Neural cell (in vitro differentiated cells): ENCODE measurements at regions not wholly inside any gene's neighbourhood (a gene's known extent, or its start where the extent isn't known, plus 50 kb on each side); places are given as distances from the start of the nearest gene placed in this dataset.

Experiments
- H2AFZ ChIP-seq: fragments of 200-600, 300-800 bp; sonication (generic), shearing (Covaris generic); 2 replicates; pipeline ENCODE4 v1.6.0; 2014; ENCODE audit warnings: low read depth, mild to moderate bottlenecking, antibody characterized with exemption, low read length, moderate library complexity
- H3F3A ChIP-seq: fragments of 200-600 bp; shearing (Covaris generic); 2 replicates; pipeline ENCODE4 v1.6.1; 2016; ENCODE audit warnings: mild to moderate bottlenecking, moderate library complexity, mixed read lengths, antibody characterized with exemption, low read length; ENCODE audit not compliant: insufficient read depth, poor library complexity, severe bottlenecking
- H3K27ac ChIP-seq: fragments of 200-600, 300-800 bp; sonication (generic), shearing (Covaris generic); 2 replicates; pipeline ENCODE4 v1.5.1; 2014; ENCODE audit warnings: mild to moderate bottlenecking, low read length, moderate library complexity
- H3K27me3 ChIP-seq: fragments of 300-800, 200-600 bp; sonication (generic), shearing (Covaris generic); 2 replicates; pipeline ENCODE4 v1.6.0; 2014; ENCODE audit warnings: mild to moderate bottlenecking, low read depth, low read length, moderate library complexity; ENCODE audit not compliant: insufficient read depth
- H3K36me3 ChIP-seq: fragments of 300-800, 200-600 bp; sonication (generic), shearing (Covaris generic); 2 replicates; pipeline ENCODE4 v1.5.1; 2014; ENCODE audit warnings: mild to moderate bottlenecking, antibody characterized with exemption, low read length, moderate library complexity; ENCODE audit not compliant: insufficient read depth
- H3K4me2 ChIP-seq: fragments of 300-800, 200-600 bp; sonication (generic), shearing (Covaris generic); 2 replicates; pipeline ENCODE4 v1.6.0; 2014; ENCODE audit warnings: mild to moderate bottlenecking, low read length
- H3K4me3 ChIP-seq: fragments of 300-800, 200-600 bp; sonication (generic), shearing (Covaris generic); 2 replicates; pipeline ENCODE4 v1.5.1; 2014; ENCODE audit warnings: mild to moderate bottlenecking, low read length, moderate library complexity
- H3K79me2 ChIP-seq: fragments of 200-600 bp; shearing (Covaris generic); replicated peaks from 2 replicates; pipeline ENCODE4 v1.6.0; 2014; ENCODE audit warnings: mild to moderate bottlenecking, low read length, moderate library complexity; ENCODE audit not compliant: insufficient read depth
- H3K9ac ChIP-seq: fragments of 300-800, 200-600 bp; sonication (generic), shearing (Covaris generic); 2 replicates; pipeline ENCODE4 v1.6.1; 2016; ENCODE audit warnings: mild to moderate bottlenecking, low read length, mixed read lengths
- H3K9me2 ChIP-seq: fragments of 200-600 bp; shearing (Covaris generic); 2 replicates; pipeline ENCODE4 v1.6.1; 2016; ENCODE audit warnings: mild to moderate bottlenecking, low read length, mixed read lengths; ENCODE audit not compliant: insufficient read depth
- H3K9me3 ChIP-seq: fragments of 200-600, 300-800 bp; sonication (generic), shearing (Covaris generic); 2 replicates; pipeline ENCODE4 v1.6.1; 2016; ENCODE audit warnings: mild to moderate bottlenecking, mixed run types, low read length, moderate library complexity, mixed read lengths
- H4K20me1 ChIP-seq: fragments of 200-600 bp; shearing (Covaris generic); 2 replicates; pipeline ENCODE4 v1.6.1; 2016; ENCODE audit warnings: mild to moderate bottlenecking, mixed run types; ENCODE audit not compliant: insufficient read depth
- CTCF ChIP-seq: fragments of 450-650 bp; IDR thresholded peaks from 2 replicates; pipeline ENCODE4 v1.5.1; 2014; ENCODE audit warnings: antibody characterized with exemption, mild to moderate bottlenecking, moderate library complexity; ENCODE audit not compliant: poor library complexity, severe bottlenecking
- EP300 ChIP-seq: fragments of 450-650 bp; conservative IDR thresholded peaks from 2 replicates; pipeline ENCODE4 v1.6.1; 2014; ENCODE audit warnings: antibody characterized with exemption, mild to moderate bottlenecking, moderate library complexity; ENCODE audit not compliant: poor library complexity, severe bottlenecking
- EZH2 ChIP-seq: fragments of 200-600, 300-800 bp; shearing (Covaris generic), sonication (generic); IDR thresholded peaks from 2 replicates; pipeline ENCODE4 v1.6.1; 2014; ENCODE audit warnings: antibody characterized with exemption, low read length, borderline replicate concordance, mild to moderate bottlenecking; ENCODE audit not compliant: insufficient read depth, poor library complexity, severe bottlenecking
- MXI1 ChIP-seq: fragments of 450-650 bp; conservative IDR thresholded peaks from 2 replicates; pipeline ENCODE4 v1.6.1; 2014; ENCODE audit warnings: antibody characterized with exemption, mild to moderate bottlenecking; ENCODE audit not compliant: poor library complexity, severe bottlenecking
- POLR2AphosphoS5 ChIP-seq: IDR thresholded peaks from 2 replicates; pipeline ENCODE4 v1.6.1; 2012
- RAD21 ChIP-seq: fragments of 450-650 bp; conservative IDR thresholded peaks from 2 replicates; pipeline ENCODE4 v1.6.1; 2014; ENCODE audit warnings: antibody characterized with exemption, mild to moderate bottlenecking, moderate library complexity
- REST ChIP-seq: IDR thresholded peaks from 2 replicates; pipeline ENCODE4 v1.6.1; 2012; ENCODE audit warnings: borderline replicate concordance
- SMC3 ChIP-seq: fragments of 450-650 bp; conservative IDR thresholded peaks from 2 replicates; pipeline ENCODE4 v1.6.1; 2014; ENCODE audit warnings: antibody characterized with exemption, mild to moderate bottlenecking, moderate library complexity; ENCODE audit not compliant: poor library complexity
- TAF1 ChIP-seq: IDR thresholded peaks from 2 replicates; pipeline ENCODE4 v1.6.1; 2012; ENCODE audit warnings: low read depth

- H3K9ac ChIP-seq = no peak overlapping the region
- no peak overlapping the region for H3K27ac ChIP-seq
- TF ChIP-seq EZH2 (no peak), EP300 (no peak), TAF1 (no peak), REST (no peak), RAD21 (no peak), POLR2AphosphoS5 (no peak), SMC3 (no peak), MXI1 (no peak), CTCF (no peak)
- H3K36me3 ChIP-seq = no peaks in the 10 kb centered on the region
- H3K27me3 ChIP-seq = no peaks in the 10 kb centered on the region
- no peaks in the 10 kb centered on the region for H3F3A ChIP-seq
- no peaks in the 10 kb centered on the region for H3K79me2 ChIP-seq
- no peak overlapping the region for H3K4me3 ChIP-seq
- no peaks in the 10 kb centered on the region for H4K20me1 ChIP-seq
- no peak overlapping the region for H2AFZ ChIP-seq
- H3K9me2 ChIP-seq = no peaks in the 10 kb centered on the region
- H3K9me3 ChIP-seq = no peaks in the 10 kb centered on the region
- H3K4me2 ChIP-seq = no peak overlapping the region
Observed at GRCh38 chr9:573691-574410, 267.6 kb upstream of the DMRT1 start.

- H3K27ac ChIP-seq = no peak overlapping the region
Observed at GRCh38 chr9:575139-575538, 266.4 kb upstream of the DMRT1 start.

More at GRCh38 chr9:575139-575538, 266.4 kb upstream of the DMRT1 start:
- Histone ChIP-seq H3K79me2 (no peaks in the 10 kb centered on the region), H4K20me1 (no peaks in the 10 kb centered on the region), H3K9ac (no peak overlapping the region), H3K27me3 (no peaks in the 10 kb centered on the region), H3K9me2 (no peaks in the 10 kb centered on the region), H3K36me3 (no peaks in the 10 kb centered on the region), H3K9me3 (no peaks in the 10 kb centered on the region), H3F3A (no peaks in the 10 kb centered on the region), H3K4me3 (no peak overlapping the region), H2AFZ (no peak overlapping the region), H3K4me2 (no peak overlapping the region)
- TF ChIP-seq SMC3 = no peak
- TF ChIP-seq MXI1 = no peak
- TF ChIP-seq POLR2AphosphoS5 = no peak
- no peak for TF ChIP-seq EP300
- no peak for TF ChIP-seq EZH2
- TF ChIP-seq REST = no peak
- TF ChIP-seq RAD21 = no peak
- TF ChIP-seq CTCF = no peak
- TF ChIP-seq TAF1 = no peak
